ENCODE measurements at regions not wholly inside any gene's neighbourhood (a gene's known extent, or its start where the extent isn't known, plus 50 kb on each side); places are given as distances from the start of the nearest gene placed in this dataset.

DNA sequence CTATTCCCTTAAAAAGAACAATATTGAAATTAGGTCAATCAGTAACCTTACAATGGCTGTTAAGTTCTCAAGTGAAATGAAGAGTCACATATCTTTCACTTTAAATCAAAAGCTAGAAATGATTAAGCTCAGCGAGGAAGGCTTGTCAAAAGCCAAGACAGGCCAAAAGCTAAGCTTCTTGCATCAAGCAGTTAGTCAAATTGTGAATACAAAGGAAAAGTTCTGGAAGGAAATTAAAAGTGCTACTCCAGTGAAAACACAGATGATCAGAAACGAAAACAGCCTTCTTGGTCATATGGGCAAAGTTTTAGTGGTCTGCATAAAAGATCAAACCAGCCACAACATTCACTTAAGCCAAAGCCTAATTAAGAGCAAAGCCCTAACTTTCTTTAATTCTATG is 402.6 kb upstream of the ZEB2 start:
- Histone ChIP-seq H3K4me1 (no peaks in the 10 kb centered on the region), H3K27ac (no peak overlapping the region), H3K9me3 (peaks cover 0 to 6% of the 10 kb centered on the region in 2 donors), H3K4me3 (no peak overlapping the region), H3K36me3 (no peaks in the 10 kb centered on the region), H3K27me3 (no peaks in the 10 kb centered on the region)
- no peak for DNase-seq
- TF ChIP-seq POLR2A (IDR thresholded peaks at IDR 0.05) = no peak
- TF ChIP-seq, protein P1, sequence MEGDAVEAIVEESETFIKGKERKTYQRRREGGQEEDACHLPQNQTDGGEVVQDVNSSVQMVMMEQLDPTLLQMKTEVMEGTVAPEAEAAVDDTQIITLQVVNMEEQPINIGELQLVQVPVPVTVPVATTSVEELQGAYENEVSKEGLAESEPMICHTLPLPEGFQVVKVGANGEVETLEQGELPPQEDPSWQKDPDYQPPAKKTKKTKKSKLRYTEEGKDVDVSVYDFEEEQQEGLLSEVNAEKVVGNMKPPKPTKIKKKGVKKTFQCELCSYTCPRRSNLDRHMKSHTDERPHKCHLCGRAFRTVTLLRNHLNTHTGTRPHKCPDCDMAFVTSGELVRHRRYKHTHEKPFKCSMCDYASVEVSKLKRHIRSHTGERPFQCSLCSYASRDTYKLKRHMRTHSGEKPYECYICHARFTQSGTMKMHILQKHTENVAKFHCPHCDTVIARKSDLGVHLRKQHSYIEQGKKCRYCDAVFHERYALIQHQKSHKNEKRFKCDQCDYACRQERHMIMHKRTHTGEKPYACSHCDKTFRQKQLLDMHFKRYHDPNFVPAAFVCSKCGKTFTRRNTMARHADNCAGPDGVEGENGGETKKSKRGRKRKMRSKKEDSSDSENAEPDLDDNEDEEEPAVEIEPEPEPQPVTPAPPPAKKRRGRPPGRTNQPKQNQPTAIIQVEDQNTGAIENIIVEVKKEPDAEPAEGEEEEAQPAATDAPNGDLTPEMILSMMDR (IDR thresholded peaks at IDR 0.05) = no peak
- intact Hi-C loops (cut with DNase I; ENCODE audit: low total_unique reads) = no loop called here

GRCh38 chr2:144920755-144921530 is 401.0 kb upstream of the ZEB2 start:
- intact Hi-C loops (cut with DNase I; ENCODE audit: low total_unique reads) = no loop called here
- no peak overlapping the region for H3K27ac ChIP-seq

GRCh38 chr2:144914622-144915318 is 394.9 kb upstream of the ZEB2 start:
- no peaks in the 10 kb centered on the region for H3K4me1 ChIP-seq
- DNase-seq = no peak
- H3K27ac ChIP-seq = no peak overlapping the region
- H3K27me3 ChIP-seq = no peaks in the 10 kb centered on the region
- no peaks in the 10 kb centered on the region for H3K36me3 ChIP-seq
- no peak overlapping the region for H3K4me3 ChIP-seq
- TF ChIP-seq, protein P1 (IDR thresholded peaks at IDR 0.05) = no peak
- no peak for TF ChIP-seq POLR2A (IDR thresholded peaks at IDR 0.05)
- intact Hi-C loops (cut with DNase I; ENCODE audit: low total_unique reads) = no loop called here
- peaks cover 0 to 6% of the 10 kb centered on the region in 2 donors for H3K9me3 ChIP-seq

More at GRCh38 chr2:144920755-144921530, 401.0 kb upstream of the ZEB2 start:
- H3K36me3 ChIP-seq = no peaks in the 10 kb centered on the region
- no peak for DNase-seq
- TF ChIP-seq, protein P1 (IDR thresholded peaks at IDR 0.05) = no peak
- TF ChIP-seq POLR2A (IDR thresholded peaks at IDR 0.05) = no peak
- H3K27me3 ChIP-seq = no peaks in the 10 kb centered on the region
- peaks cover 0 to 6% of the 10 kb centered on the region in 2 donors for H3K9me3 ChIP-seq
- H3K4me3 ChIP-seq = no peak overlapping the region
- no peaks in the 10 kb centered on the region for H3K4me1 ChIP-seq

- no peaks in the 10 kb centered on the region for H3K36me3 ChIP-seq
- DNase-seq = no peak
- no peaks in the 10 kb centered on the region for H3K4me1 ChIP-seq
- H3K4me3 ChIP-seq = no peak overlapping the region
- no peak overlapping the region for H3K27ac ChIP-seq
- TF ChIP-seq, protein P1 (IDR thresholded peaks at IDR 0.05) = no peak
- no peak for TF ChIP-seq POLR2A (IDR thresholded peaks at IDR 0.05)
- intact Hi-C loops (cut with DNase I; ENCODE audit: low total_unique reads) = no loop called here
- no peaks in the 10 kb centered on the region for H3K27me3 ChIP-seq
- H3K9me3 ChIP-seq = peaks cover 0 to 6% of the 10 kb centered on the region in 2 donors
These were observed 394.2 kb upstream of the ZEB2 start for GRCh38 chr2:144914113-144914512.

GRCh38 chr2:144912206-144912605 is 392.3 kb upstream of the ZEB2 start:
- no peaks in the 10 kb centered on the region for H3K36me3 ChIP-seq
- DNase-seq = no peak
- TF ChIP-seq, protein P1 (IDR thresholded peaks at IDR 0.05) = no peak
- TF ChIP-seq POLR2A (IDR thresholded peaks at IDR 0.05) = no peak
- no peaks in the 10 kb centered on the region for H3K9me3 ChIP-seq
- no peak overlapping the region for H3K27ac ChIP-seq
- no peak overlapping the region for H3K4me3 ChIP-seq
- H3K4me1 ChIP-seq = no peaks in the 10 kb centered on the region
- intact Hi-C loops (cut with DNase I; ENCODE audit: low total_unique reads) = no loop called here
- H3K27me3 ChIP-seq = no peaks in the 10 kb centered on the region

Data from uterus (tissue), 3 donors.